Esophagus muscularis mucosa (tissue), 3 donors: ENCODE measurements at regions not wholly inside any gene's neighbourhood (a gene's known extent, or its start where the extent isn't known, plus 50 kb on each side); places are given as distances from the start of the nearest gene placed in this dataset.

Experiments
- POLR2A ChIP-seq: fragments of 450-650 bp; IDR thresholded peaks from one replicate; pipeline ENCODE4 v1.6.1; 2017; ENCODE audit warnings: antibody characterized with exemption, moderate library complexity, mild to moderate bottlenecking, low read depth
- POLR2AphosphoS5 ChIP-seq, 2 donors: sonication (generic); formaldehyde crosslinking; IDR thresholded peaks; one replicate each; pipeline ENCODE4 v1.6.1; 2017; ENCODE audit warnings: antibody characterized with exemption in 2 of 2
- TF ChIP-seq, protein P1 (sequence below), 3 experiments: fragments of 200-600 bp in 2 of 3; fragments of 450-650 bp in 1 of 3; sonication (generic) in 2 of 3; IDR thresholded peaks; one replicate each; pipeline ENCODE4 v1.5.1; 2017 to 2019; ENCODE audit warnings: antibody characterized with exemption in 3 of 3, mild to moderate bottlenecking in 2 of 3, moderate library complexity in 1 of 3

DNA sequence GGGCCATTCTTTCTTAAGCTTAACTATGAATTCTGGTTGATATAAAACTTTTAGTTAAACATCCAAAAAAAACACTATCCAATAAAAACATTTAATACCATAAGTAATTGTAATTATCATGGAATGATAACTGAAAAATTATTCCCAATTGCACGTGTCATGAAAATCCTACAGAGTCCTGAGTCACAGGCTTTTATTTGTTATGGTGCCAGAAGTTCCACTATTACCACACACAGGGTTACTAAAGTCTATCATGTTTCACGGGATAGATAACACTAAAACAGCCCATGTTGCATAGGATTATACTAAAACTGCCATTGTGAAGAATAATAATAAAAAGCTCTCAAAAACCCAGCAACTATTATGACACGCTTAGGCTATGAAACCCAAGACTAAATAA, 1381.8 kb downstream of the EFNA5 start:
- TF ChIP-seq POLR2AphosphoS5 (IDR thresholded peaks at IDR 0.05) (no peak), POLR2A (no peak)
- TF ChIP-seq, protein P1, sequence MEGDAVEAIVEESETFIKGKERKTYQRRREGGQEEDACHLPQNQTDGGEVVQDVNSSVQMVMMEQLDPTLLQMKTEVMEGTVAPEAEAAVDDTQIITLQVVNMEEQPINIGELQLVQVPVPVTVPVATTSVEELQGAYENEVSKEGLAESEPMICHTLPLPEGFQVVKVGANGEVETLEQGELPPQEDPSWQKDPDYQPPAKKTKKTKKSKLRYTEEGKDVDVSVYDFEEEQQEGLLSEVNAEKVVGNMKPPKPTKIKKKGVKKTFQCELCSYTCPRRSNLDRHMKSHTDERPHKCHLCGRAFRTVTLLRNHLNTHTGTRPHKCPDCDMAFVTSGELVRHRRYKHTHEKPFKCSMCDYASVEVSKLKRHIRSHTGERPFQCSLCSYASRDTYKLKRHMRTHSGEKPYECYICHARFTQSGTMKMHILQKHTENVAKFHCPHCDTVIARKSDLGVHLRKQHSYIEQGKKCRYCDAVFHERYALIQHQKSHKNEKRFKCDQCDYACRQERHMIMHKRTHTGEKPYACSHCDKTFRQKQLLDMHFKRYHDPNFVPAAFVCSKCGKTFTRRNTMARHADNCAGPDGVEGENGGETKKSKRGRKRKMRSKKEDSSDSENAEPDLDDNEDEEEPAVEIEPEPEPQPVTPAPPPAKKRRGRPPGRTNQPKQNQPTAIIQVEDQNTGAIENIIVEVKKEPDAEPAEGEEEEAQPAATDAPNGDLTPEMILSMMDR (IDR thresholded peaks at IDR 0.05), result no peak
